ENCODE measurements at regions not wholly inside any gene's neighbourhood (a gene's known extent, or its start where the extent isn't known, plus 50 kb on each side); places are given as distances from the start of the nearest gene placed in this dataset.

DNA sequence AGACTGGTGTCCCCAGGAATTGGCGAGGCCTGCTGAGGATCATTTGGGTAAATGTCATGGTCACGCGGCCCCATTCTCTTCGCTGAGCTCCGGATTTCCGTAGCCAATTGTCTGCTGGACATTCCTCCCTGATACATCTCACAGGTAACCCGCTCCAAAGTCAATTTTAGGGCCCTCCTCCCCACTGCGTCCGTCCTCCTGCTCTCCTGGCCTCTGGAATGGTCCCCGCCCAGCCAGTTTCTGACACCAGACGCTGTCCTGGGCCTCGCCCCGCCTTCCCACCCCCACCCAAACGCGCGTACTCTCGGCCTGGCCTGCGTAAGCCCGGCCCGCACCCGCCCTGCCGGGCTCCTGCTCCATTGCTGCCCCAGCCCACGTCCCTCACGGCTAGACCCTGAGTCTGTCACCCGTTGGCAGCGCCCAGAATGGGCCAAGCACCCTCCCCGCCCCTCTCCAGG is 202.0 kb downstream of the AUH start:
- H3K27me3 Mint-ChIP-seq (ENCODE audit: low read depth), result no peaks in the 10 kb centered on the region
- DNase-seq (ENCODE audit: low spot score), result no peak
- H3K4me3 Mint-ChIP-seq, result peak overlapping the region; percentile 69
- H3K4me1 Mint-ChIP-seq (ENCODE audit: low read depth), result peaks cover 83% of the 10 kb centered on the region
- peaks cover 37% of the 10 kb centered on the region for H3K36me3 Mint-ChIP-seq (ENCODE audit: low read depth)
- H3K9me3 Mint-ChIP-seq, result no peaks in the 10 kb centered on the region
- peak overlapping the region; percentile 92 for H3K27ac Mint-ChIP-seq

DNA sequence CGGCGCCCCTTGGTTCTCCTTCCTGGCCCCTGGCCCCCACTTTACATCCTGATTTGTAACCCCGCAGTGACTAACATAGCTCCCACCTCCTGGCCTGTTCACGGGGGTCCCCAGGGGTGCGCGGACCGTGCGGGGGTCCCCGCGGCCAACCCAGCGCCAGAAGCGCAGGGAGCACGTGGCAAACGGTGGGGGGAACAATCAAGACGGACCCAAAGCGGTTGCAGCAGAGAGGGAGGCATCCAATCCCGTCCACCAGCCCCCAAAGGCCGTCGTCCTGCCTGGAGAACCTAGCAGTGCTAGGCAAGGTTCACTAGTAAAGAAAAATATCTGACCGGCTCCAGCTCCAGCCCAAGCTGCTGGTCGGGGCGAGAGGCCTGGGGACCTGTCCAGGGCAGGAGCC is 201.5 kb downstream of the AUH start:
- Mint-ChIP-seq H3K27ac (peak overlapping the region; percentile 18), H3K4me3 (no peak overlapping the region), H3K4me1 (ENCODE audit: low read depth) (peaks cover 83% of the 10 kb centered on the region), H3K36me3 (ENCODE audit: low read depth) (peaks cover 32% of the 10 kb centered on the region), H3K9me3 (no peaks in the 10 kb centered on the region), H3K27me3 (ENCODE audit: low read depth) (no peaks in the 10 kb centered on the region)
- DNase-seq (ENCODE audit: low spot score), result no peak

DNA sequence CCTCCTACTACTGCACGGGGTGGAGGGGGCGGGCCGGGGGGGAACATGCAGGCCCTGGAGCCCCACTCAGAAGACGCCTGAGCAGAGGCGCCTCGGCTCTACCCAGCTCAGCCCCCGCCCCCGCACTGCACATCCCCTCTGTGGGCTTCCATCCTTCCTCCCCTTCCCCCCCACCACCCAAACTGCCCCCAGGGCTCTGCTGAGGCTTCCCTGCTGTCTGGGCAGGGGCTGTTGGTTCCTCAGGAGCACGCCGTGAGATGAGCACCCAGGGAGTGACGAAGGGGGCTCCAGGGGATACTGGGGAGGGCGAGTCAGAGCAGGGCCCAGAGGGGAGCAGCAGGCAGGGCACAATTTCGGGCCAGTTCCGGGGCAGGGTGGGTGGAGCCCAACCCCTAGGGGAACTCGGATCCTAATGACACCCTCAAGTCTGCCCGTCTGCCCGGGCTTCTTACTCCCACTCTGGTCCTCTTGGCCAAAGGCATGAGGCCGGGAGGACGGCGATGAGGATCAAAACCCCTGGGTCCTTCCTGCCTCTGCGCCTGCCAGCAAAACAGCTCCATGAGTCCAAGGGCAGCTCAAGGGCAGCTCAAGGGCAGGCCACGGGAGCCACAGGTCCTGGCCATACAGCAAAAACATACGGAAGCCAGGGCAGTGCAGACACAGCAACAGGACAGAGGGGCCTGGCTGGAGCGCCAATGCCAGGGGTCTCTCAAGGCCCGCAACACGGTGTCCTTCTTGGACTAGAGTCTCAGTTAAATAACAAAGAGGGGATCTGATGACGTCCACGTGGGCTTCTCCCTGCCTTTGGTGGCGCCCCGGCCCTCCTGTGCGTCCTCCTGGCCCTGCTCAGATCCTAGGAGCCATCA is 200.9 kb downstream of the AUH start:
- DNase-seq (ENCODE audit: low spot score), result no peak
- Mint-ChIP-seq H3K27ac (peak overlapping the region; percentile 94), H3K27me3 (ENCODE audit: low read depth) (no peaks in the 10 kb centered on the region), H3K9me3 (no peaks in the 10 kb centered on the region), H3K36me3 (ENCODE audit: low read depth) (peaks cover 27% of the 10 kb centered on the region), H3K4me3 (peak overlapping the region; percentile 85), H3K4me1 (ENCODE audit: low read depth) (peaks cover 82% of the 10 kb centered on the region)

DNA sequence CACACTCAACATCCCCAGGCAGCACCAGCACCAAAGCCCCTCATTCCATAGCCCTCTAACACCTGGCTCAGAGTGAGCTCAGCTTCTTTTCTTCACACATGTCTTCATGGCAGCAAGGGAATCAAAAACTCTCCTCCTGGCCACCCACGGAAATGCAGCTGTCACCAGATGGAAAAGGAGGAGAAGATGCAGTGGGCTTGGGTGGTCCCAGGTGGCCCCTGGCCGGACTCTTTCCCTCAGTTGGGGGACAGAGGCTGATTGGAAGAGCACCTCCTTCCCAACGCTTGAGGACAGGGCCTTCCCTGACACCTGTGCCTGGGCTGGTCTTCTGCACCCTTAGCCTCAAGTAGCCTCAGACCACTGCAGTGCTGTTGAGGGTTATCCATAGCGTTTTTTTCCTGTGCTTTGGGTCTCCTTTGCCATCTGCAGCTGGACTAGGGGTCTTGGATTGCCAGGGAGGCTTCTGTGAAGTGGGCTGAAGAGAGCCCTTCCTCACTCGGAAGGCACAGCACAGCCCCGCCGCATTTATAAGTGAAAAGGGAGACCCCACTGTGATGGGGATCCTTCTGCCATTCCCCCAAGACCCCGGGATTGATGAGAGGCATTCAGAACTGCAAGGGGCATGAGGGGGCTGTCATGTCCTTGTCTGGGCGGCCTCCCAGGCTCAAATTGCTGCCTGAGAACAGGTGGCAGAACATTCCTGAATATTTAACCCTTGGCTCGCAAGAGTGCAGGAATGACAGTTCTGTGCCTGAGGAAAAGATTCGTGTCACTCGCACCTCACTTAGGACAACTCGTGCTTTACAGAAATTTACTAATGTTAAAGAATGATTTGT is 200.0 kb downstream of the AUH start:
- peak overlapping the region; percentile 85 for H3K4me3 Mint-ChIP-seq

DNA sequence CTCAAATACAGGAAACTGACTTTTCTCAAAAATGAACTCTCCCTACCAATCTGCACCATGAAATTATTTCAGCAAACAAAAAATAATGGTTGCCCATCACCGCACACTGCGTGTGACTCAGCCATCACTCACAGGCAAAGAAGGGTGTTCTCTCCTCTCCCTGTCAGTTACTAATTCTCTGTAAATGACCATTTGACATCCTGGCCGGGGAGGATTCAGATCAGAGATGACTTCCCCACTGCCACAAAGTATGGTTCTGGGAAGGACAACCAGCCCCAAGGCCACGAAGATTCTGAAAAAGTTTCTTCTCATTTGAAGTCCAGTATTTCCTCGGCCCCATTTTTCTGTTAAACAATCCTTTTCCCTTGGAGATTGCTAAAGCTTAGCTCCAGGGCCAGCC is 199.4 kb downstream of the AUH start:
- DNase-seq (ENCODE audit: low spot score), result peak; percentile 59
- Mint-ChIP-seq H3K36me3 (ENCODE audit: low read depth) (peaks cover 21% of the 10 kb centered on the region), H3K27me3 (ENCODE audit: low read depth) (no peaks in the 10 kb centered on the region), H3K4me3 (peak overlapping the region; percentile 85), H3K4me1 (ENCODE audit: low read depth) (peaks cover 74% of the 10 kb centered on the region), H3K27ac (peak overlapping the region; percentile 94), H3K9me3 (no peaks in the 10 kb centered on the region)

More for the DNA sequence above, 200.0 kb downstream of the AUH start:
- Mint-ChIP-seq H3K27ac (peak overlapping the region; percentile 94), H3K36me3 (ENCODE audit: low read depth) (peaks cover 18% of the 10 kb centered on the region), H3K9me3 (no peaks in the 10 kb centered on the region), H3K4me1 (ENCODE audit: low read depth) (peaks cover 76% of the 10 kb centered on the region), H3K27me3 (ENCODE audit: low read depth) (no peaks in the 10 kb centered on the region)
- no peak for DNase-seq (ENCODE audit: low spot score)

DNA sequence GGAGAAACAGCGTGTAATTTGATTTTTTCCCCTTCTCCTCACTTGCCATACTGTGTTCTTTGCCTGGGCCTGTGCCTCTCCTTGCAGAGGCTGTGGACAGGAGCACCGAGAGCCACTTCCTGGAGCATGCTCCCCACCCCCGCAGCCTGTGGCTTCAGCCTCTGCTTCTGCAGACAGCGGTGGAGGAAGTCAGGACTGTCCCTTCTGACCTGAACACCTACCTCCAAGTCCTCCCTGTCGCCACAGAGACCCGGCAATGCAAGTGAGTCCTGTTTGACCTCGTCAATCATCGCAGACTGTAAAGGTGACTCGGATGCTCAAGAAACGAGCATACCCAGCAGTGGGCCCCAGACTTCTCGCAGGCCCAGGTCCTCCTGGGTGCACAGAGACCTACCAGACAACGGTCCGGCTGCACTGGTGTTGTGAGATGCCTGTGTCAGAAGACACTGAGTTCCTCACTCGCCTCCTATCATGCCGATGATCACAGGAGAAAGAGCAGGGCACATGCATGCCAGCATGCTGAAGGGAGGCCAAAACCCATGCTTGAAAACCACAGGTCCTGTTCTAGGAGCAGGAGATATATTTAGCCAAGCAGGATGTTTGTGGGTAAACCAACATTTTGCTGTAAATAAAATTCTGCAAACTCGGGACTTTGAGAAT is 198.8 kb downstream of the AUH start:
- peak; percentile 85 for DNase-seq (ENCODE audit: low spot score)

DNA sequence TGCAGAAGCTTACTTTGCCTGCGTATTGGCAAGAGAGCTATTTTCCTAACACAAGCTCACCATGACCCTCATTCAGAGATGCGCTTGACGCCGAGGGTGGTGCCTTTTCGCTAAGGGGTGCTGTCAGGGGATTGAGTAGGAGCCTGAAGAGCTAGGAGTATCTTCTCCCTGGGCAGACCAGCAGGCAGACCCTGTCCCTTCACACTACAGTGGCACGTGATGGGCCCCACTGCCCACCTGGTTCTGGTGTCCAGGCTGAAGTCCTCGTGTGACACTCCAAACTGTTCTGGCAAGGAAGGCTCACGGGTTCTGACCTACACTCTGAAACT is 198.3 kb downstream of the AUH start:
- Mint-ChIP-seq H3K4me1 (ENCODE audit: low read depth) (peaks cover 70% of the 10 kb centered on the region), H3K9me3 (no peaks in the 10 kb centered on the region), H3K4me3 (peak overlapping the region; percentile 85), H3K27ac (peak overlapping the region; percentile 94), H3K27me3 (ENCODE audit: low read depth) (no peaks in the 10 kb centered on the region), H3K36me3 (ENCODE audit: low read depth) (peaks cover 17% of the 10 kb centered on the region)
- DNase-seq (ENCODE audit: low spot score), result no peak

More for the DNA sequence above, 198.8 kb downstream of the AUH start:
- H3K36me3 Mint-ChIP-seq (ENCODE audit: low read depth), result peaks cover 21% of the 10 kb centered on the region
- peaks cover 72% of the 10 kb centered on the region for H3K4me1 Mint-ChIP-seq (ENCODE audit: low read depth)
- H3K4me3 Mint-ChIP-seq, result peak overlapping the region; percentile 85
- no peaks in the 10 kb centered on the region for H3K27me3 Mint-ChIP-seq (ENCODE audit: low read depth)
- H3K27ac Mint-ChIP-seq, result peak overlapping the region; percentile 94
- H3K9me3 Mint-ChIP-seq, result no peaks in the 10 kb centered on the region

DNA sequence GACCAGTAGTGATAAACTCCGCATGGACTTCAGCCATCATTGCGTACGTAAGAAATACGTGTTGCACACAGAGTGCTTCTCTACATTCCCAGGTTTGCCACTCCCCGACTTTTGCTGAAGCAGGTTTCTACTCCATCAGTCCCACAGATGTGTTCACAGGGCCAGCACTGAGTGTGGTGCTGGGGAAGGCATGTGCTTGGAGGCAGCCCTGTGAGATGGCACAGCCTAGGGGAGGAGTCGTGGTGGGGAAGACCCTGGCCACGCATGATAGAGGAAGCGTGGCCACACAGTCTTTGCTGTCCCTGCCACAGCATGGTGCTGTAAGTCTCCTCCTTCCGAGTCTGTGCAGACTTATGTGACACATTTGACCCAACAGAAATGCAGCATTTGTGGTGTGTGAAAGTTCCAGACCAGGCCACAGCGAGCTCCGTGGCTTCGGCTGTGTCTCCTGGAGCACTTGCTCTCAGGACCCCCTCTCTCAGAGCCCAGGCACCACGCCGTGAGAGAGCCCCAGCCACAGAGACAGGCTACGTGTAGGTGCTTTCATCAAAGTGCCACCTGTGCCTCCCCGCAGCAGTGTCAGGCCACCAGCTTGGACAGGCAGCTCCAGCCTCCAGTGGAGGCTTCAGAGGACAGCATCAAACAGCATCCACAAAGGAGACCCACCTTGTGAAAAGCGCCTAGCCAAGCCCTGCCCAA is 197.8 kb downstream of the AUH start:
- DNase-seq (ENCODE audit: low spot score), result no peak
- H3K4me3 Mint-ChIP-seq, result peak overlapping the region; percentile 85
- H3K4me1 Mint-ChIP-seq (ENCODE audit: low read depth), result peaks cover 67% of the 10 kb centered on the region
- H3K36me3 Mint-ChIP-seq (ENCODE audit: low read depth), result peaks cover 16% of the 10 kb centered on the region
- H3K27me3 Mint-ChIP-seq (ENCODE audit: low read depth), result no peaks in the 10 kb centered on the region
- H3K27ac Mint-ChIP-seq, result peak overlapping the region; percentile 94
- H3K9me3 Mint-ChIP-seq, result no peaks in the 10 kb centered on the region

Measured in T-helper 2 cell treated with Interferon-gamma antibody and Interleukin-4, amounts not matched to agents 5 μg/mL and 100 μg/mL, for 36 hours (primary cell).